ENCODE measurements at regions not wholly inside any gene's neighbourhood (a gene's known extent, or its start where the extent isn't known, plus 50 kb on each side); places are given as distances from the start of the nearest gene placed in this dataset.

- peaks cover 10% of the 10 kb centered on the region for H3K23me2 ChIP-seq (ENCODE audit: insufficient read length, low read depth, low read length, poor library complexity, severe bottlenecking)
- peaks cover 89% of the 10 kb centered on the region for H3K27me3 Mint-ChIP-seq (ENCODE audit: low read depth)
- H4K5ac ChIP-seq (ENCODE audit: insufficient read length, low read depth, low read length), result no peak overlapping the region
- H3K36me3 Mint-ChIP-seq (ENCODE audit: insufficient read depth in 1 of 3, low read depth in 3 of 3), result no peaks in the 10 kb centered on the region
- H2BK20ac ChIP-seq (ENCODE audit: low read depth, low read length, poor library complexity, severe bottlenecking), result no peak overlapping the region
- DNase-seq, result no peak
- no peaks in the 10 kb centered on the region for H3K9me3 ChIP-seq (ENCODE audit: control insufficient read depth, low read depth, low read length)
- peaks cover 19% of the 10 kb centered on the region for H3K27me3 ChIP-seq (ENCODE audit: insufficient read depth, low read length)
- H3K4me1 ChIP-seq (ENCODE audit: insufficient read depth, low read length), result no peaks in the 10 kb centered on the region
- H4K20me1 ChIP-seq (ENCODE audit: control insufficient read depth, insufficient read depth, insufficient read length), result no peaks in the 10 kb centered on the region
- no peaks in the 10 kb centered on the region for H3K79me2 ChIP-seq (ENCODE audit: insufficient read depth, low read length)
- no peak overlapping the region for H3K4me2 ChIP-seq (ENCODE audit: insufficient read depth, insufficient read length, low read length)
- peaks cover 0 to 4% of the 10 kb centered on the region in 2 experiments; a peak in 2 of 4 replicates for H3K4me1 Mint-ChIP-seq
- no peak overlapping the region for H3K14ac ChIP-seq (ENCODE audit: insufficient read depth, low read length)
- no peak overlapping the region for H2BK5ac ChIP-seq (ENCODE audit: insufficient read length, low read length)
- H3K9me3 Mint-ChIP-seq, result peaks cover 0 to 2% of the 10 kb centered on the region in 2 experiments; a peak in 1 of 5 replicates
- H2BK120ac ChIP-seq (ENCODE audit: low read depth, low read length, poor library complexity, severe bottlenecking), result no peak overlapping the region
- H3K18ac ChIP-seq (ENCODE audit: insufficient read length, low read depth, low read length), result no peak overlapping the region
- H3K4me3 Mint-ChIP-seq, result peak overlapping the region in 1 of 2 experiments; percentile 12; a peak in 1 of 5 replicates
- no peak overlapping the region for H3K56ac ChIP-seq (ENCODE audit: insufficient read length, low read depth, low read length)
- TF ChIP-seq, protein P1, sequence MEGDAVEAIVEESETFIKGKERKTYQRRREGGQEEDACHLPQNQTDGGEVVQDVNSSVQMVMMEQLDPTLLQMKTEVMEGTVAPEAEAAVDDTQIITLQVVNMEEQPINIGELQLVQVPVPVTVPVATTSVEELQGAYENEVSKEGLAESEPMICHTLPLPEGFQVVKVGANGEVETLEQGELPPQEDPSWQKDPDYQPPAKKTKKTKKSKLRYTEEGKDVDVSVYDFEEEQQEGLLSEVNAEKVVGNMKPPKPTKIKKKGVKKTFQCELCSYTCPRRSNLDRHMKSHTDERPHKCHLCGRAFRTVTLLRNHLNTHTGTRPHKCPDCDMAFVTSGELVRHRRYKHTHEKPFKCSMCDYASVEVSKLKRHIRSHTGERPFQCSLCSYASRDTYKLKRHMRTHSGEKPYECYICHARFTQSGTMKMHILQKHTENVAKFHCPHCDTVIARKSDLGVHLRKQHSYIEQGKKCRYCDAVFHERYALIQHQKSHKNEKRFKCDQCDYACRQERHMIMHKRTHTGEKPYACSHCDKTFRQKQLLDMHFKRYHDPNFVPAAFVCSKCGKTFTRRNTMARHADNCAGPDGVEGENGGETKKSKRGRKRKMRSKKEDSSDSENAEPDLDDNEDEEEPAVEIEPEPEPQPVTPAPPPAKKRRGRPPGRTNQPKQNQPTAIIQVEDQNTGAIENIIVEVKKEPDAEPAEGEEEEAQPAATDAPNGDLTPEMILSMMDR (conservative IDR thresholded peaks at IDR 0.05), result no peak
- no peak overlapping the region for H2BK15ac ChIP-seq (ENCODE audit: low read depth, low read length)
- H2BK12ac ChIP-seq (ENCODE audit: insufficient read length, low read depth, low read length), result no peak overlapping the region
- no peaks in the 10 kb centered on the region for H3K79me1 ChIP-seq (ENCODE audit: insufficient read depth, low read depth, low read length, poor library complexity, severe bottlenecking)
- H3K23ac ChIP-seq (ENCODE audit: insufficient read length, low read depth, low read length), result no peak overlapping the region
- H4K91ac ChIP-seq (ENCODE audit: insufficient read length, low read depth, low read length), result no peak overlapping the region
- H3K9ac ChIP-seq (ENCODE audit: extremely low read depth, insufficient read length, low read length), result no peak overlapping the region
- H3T11ph ChIP-seq (ENCODE audit: low read length), result no peak overlapping the region
- no peak overlapping the region for H4K8ac ChIP-seq (replicated peaks; ENCODE audit: insufficient read length, low read depth, low read length)
- no peak overlapping the region for H3K4ac ChIP-seq (ENCODE audit: low read depth, low read length)
- no peak overlapping the region for H3K27ac Mint-ChIP-seq
- H2AFZ ChIP-seq (ENCODE audit: low read length), result no peak overlapping the region
- no peak overlapping the region for H3K27ac ChIP-seq (ENCODE audit: insufficient read length, low read depth, low read length)
- H2AK5ac ChIP-seq (ENCODE audit: insufficient read length, low read length), result no peak overlapping the region
- WGBS (ENCODE audit: extremely low coverage, insufficient read length, low lambda C conversion rate), result no CpG with 5 or more reads among the region's 15 CpGs
These were observed 201.2 kb downstream of the TTC8 start for GRCh38 chr14:89025561-89026236.
